ENCODE measurements at regions not wholly inside any gene's neighbourhood (a gene's known extent, or its start where the extent isn't known, plus 50 kb on each side); places are given as distances from the start of the nearest gene placed in this dataset.

DNA sequence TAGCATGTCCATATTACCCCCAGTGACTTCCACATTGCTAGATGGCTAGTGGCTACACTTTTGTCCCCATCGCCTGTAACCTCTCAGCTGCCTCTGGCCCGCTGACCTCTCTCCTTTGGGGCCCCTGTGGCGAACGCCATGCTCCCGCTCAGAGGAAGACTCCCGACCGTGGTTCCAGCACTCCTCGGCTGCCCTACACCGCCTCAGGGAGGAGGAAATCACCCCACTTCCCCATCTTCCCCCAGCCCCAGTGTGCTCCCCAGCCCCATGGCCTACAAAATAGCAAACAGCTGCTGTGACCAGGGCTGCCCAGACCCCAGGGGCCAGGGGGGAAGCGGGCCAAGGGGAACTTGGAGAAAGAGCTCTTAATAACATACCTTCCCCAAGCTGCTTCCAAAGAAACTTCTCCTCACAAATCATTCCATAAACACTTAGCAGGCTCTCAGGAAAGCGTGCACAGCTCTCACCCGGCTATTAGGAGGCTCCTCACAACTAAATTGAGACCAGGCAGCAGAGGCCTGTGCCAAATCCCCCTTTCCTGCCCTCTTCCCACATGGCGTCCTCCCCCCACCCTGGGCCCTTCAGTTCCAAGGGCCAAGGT is 63.5 kb upstream of the WNT11 start:
- H3K27me3 ChIP-seq, result no peaks in the 10 kb centered on the region
- no peak overlapping the region for H3K4me3 ChIP-seq
- H3K4me1 ChIP-seq, result peaks cover 0 to 9% of the 10 kb centered on the region in 2 donors
- no peaks in the 10 kb centered on the region for H3K9me3 ChIP-seq
- no peak for TF ChIP-seq POLR2A (IDR thresholded peaks at IDR 0.05)
- TF ChIP-seq, protein P1, sequence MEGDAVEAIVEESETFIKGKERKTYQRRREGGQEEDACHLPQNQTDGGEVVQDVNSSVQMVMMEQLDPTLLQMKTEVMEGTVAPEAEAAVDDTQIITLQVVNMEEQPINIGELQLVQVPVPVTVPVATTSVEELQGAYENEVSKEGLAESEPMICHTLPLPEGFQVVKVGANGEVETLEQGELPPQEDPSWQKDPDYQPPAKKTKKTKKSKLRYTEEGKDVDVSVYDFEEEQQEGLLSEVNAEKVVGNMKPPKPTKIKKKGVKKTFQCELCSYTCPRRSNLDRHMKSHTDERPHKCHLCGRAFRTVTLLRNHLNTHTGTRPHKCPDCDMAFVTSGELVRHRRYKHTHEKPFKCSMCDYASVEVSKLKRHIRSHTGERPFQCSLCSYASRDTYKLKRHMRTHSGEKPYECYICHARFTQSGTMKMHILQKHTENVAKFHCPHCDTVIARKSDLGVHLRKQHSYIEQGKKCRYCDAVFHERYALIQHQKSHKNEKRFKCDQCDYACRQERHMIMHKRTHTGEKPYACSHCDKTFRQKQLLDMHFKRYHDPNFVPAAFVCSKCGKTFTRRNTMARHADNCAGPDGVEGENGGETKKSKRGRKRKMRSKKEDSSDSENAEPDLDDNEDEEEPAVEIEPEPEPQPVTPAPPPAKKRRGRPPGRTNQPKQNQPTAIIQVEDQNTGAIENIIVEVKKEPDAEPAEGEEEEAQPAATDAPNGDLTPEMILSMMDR (IDR thresholded peaks at IDR 0.05), result no peak
- DNase-seq, result peak in 1 of 2 donors; percentile 48
- H3K27ac ChIP-seq, result peak overlapping the region; percentile 38 to 55
- H3K36me3 ChIP-seq, result no peaks in the 10 kb centered on the region
- intact Hi-C loops (cut with DNase I; ENCODE audit: low total_unique reads), result no loop called here

DNA sequence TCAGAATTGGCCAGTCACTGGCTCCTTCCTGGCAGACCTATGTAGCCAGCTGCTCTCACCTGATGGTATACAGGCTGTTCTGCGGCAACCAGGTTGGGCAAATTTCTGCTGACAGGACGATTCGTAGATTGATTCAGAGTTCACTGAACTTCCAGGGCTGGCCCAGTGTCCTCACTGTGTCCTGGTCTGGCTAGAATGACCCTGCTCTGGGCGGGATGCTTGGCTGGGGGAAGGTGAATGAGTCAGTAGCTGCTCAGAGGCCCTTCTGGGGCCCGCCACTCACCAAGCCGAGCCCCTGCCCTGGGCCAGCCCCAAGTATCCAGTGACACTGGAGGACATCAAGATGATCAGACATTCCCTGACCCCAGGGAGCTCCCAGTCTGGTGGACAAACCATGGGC is 62.9 kb upstream of the WNT11 start:
- Histone ChIP-seq H3K4me1 (peaks cover 0 to 9% of the 10 kb centered on the region in 2 donors), H3K9me3 (no peaks in the 10 kb centered on the region), H3K27me3 (no peaks in the 10 kb centered on the region), H3K36me3 (no peaks in the 10 kb centered on the region), H3K4me3 (no peak overlapping the region), H3K27ac (peak overlapping the region; percentile 38 to 55)
- DNase-seq, result peak in 1 of 2 donors; percentile 53
- no peak for TF ChIP-seq POLR2A (IDR thresholded peaks at IDR 0.05)
- TF ChIP-seq, protein P1 (IDR thresholded peaks at IDR 0.05), result no peak
- intact Hi-C loops (cut with DNase I; ENCODE audit: low total_unique reads), result no loop called here

DNA sequence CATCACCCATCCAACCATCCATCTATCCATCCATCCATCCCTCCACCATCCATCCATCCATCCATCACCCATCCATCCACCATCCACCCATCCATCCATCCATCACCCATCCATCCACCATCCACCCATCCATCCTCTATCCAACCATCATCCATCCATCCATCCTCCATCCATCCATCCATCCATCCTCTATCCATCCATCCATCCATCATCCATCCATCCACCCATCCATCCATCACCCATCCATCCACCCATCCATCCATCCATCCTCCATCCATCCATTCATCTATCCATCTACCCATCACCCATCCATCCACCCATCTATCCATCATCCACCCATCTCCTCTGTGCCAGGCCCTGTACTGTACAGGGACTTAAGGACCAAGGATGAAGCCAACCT is 62.2 kb upstream of the WNT11 start:
- Histone ChIP-seq H3K27me3 (no peaks in the 10 kb centered on the region), H3K4me3 (no peak overlapping the region), H3K27ac (no peak overlapping the region), H3K4me1 (peaks cover 0 to 9% of the 10 kb centered on the region in 2 donors), H3K36me3 (no peaks in the 10 kb centered on the region), H3K9me3 (no peaks in the 10 kb centered on the region)
- TF ChIP-seq, protein P1 (IDR thresholded peaks at IDR 0.05), result no peak
- TF ChIP-seq POLR2A (IDR thresholded peaks at IDR 0.05), result no peak
- intact Hi-C loops (cut with DNase I; ENCODE audit: low total_unique reads), result no loop called here
- DNase-seq, result no peak

DNA sequence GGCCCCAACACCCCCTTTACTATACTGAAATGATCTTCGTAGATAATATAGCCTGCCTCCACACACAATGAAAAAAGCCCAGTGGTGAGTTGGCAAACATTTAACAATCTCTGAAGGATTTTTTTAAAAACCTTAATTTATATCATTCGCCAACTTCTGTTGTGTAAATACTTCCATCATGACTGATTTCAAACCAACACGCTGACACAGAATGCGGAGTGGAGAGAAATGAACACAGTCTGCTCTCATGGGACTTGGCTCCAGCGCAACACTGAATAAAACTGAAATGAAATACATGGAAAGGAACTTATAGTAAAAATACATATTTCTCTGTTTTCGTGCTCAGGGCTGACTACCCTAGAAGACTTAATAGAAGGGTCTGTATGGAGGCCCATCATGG is 61.3 kb upstream of the WNT11 start:
- Histone ChIP-seq H3K36me3 (no peaks in the 10 kb centered on the region), H3K9me3 (no peaks in the 10 kb centered on the region), H3K4me3 (no peak overlapping the region), H3K27ac (peak overlapping the region; percentile 22 to 66), H3K4me1 (peaks cover 0 to 9% of the 10 kb centered on the region in 2 donors), H3K27me3 (no peaks in the 10 kb centered on the region)
- intact Hi-C loops (cut with DNase I; ENCODE audit: low total_unique reads), result no loop called here
- TF ChIP-seq POLR2A (IDR thresholded peaks at IDR 0.05), result no peak
- TF ChIP-seq, protein P1 (IDR thresholded peaks at IDR 0.05), result no peak
- no peak for DNase-seq

DNA sequence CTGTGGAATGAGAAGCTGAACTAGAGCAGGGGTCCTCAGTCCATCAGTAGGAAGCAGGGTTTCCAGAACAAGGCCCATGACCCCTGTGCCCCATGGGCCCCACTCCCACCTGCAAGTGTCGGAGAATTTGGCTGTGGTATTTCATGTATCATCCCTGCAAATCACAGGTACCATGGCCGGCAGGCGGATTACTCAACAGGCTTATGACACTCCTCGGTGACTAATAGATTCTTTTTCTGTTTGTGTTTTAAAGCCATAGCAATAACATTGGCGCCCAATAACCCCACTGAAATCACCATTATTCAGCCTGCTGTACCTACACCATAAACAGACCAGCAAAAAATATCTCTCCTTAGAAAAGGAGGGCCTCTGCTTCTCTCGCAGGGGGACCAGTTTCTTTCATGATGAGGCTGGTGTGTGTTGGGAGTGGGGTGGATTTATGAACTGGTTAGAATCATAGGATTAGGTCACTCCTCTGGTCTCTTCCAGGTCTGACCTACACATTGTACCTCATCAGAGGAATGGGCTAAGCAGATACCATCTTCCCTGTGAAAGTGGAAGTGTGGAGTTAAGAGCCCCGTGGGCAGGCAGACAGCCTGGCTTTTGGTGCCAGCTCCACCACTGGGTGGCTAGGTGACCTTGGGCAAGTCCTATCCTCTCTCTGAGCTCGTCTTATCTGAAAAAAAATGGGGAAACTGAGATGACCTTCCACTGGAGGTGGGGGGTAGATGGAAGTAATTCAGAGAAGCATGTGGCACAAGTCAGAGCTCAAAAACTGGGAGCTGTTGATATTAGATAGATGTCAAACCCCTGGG is 60.2 kb upstream of the WNT11 start:
- Histone ChIP-seq H3K4me1 (peaks cover 0 to 9% of the 10 kb centered on the region in 2 donors), H3K27ac (peak overlapping the region; percentile 49 to 66), H3K4me3 (no peak overlapping the region), H3K36me3 (no peaks in the 10 kb centered on the region), H3K27me3 (no peaks in the 10 kb centered on the region), H3K9me3 (no peaks in the 10 kb centered on the region)
- peak in 1 of 2 donors; percentile 65 for DNase-seq
- TF ChIP-seq, protein P1 (IDR thresholded peaks at IDR 0.05), result no peak
- TF ChIP-seq POLR2A (IDR thresholded peaks at IDR 0.05), result no peak
- intact Hi-C loops (cut with DNase I; ENCODE audit: low total_unique reads), result no loop called here
